GM12874 (cell line): ENCODE measurements at regions not wholly inside any gene's neighbourhood (a gene's known extent, or its start where the extent isn't known, plus 50 kb on each side); places are given as distances from the start of the nearest gene placed in this dataset.

Source experiments
- CTCF ChIP-seq: IDR thresholded peaks from 2 replicates; pipeline ENCODE4 v1.5.1; 2011; ENCODE audit warnings: low read depth, mild to moderate bottlenecking, control low read depth, low read length, moderate library complexity; ENCODE audit not compliant: insufficient read depth

DNA sequence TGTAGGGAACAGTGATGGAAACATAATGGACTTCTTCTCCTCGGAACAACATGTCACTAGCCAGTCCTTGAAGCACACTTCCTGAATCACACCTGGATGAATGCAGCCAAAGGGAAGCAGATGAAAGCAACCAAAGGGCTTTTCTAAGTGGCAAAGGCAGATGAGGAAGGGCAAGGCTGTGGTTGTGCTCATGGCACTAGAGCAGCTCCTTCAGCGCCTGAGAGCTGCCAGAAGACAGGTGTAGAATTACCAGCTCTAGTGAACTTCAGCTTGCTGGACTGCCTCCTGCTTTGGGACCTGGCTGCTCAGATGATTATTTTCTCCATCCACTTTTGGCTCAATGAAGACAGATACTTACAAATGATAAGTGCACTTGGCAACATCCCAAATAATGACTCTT, 1372.1 kb upstream of the SEL1L start:
- no peak for TF ChIP-seq CTCF

GRCh38 chr14:82911930-82912329, 1378.3 kb upstream of the SEL1L start:
- TF ChIP-seq CTCF, result no peak

DNA sequence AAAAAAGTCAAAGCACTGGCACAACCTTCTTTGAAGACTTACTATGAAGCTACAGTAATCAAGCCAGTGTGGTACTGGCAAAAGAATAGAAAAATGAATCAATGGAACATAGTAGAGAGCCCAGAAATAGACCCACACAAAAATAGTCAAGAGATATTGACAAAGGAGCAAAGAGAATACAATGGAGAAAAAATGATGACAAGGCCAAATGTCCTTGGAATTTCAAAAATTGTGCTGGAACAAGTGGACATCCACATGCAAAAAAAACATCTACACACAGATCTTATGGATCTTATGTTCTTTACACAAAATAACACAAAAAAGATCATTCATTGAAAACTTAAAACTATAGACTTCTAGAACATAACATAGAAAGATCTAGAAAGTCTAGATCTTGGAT, 1379.7 kb upstream of the SEL1L start:
- TF ChIP-seq CTCF, result no peak

DNA sequence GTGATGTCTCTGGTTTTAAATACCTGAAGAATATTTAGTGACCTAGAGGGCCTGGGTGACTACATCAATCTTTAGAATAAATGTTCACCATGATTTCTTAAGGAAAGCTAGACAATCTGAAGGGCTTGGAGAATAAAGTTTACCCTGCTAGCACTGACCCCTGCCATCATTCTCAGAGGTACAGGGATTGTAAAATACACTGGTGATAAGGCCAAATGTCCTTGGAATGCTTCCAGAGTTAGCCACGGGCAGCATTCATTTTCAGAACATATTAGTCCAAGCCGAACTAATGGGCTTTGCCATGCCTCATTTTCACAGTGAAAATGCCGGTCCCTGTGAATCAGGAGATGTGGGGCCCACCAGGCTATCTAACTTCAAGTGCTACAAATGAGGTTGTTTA, 1381.7 kb upstream of the SEL1L start:
- TF ChIP-seq CTCF, result no peak

- TF ChIP-seq CTCF, result no peak
These were observed 1402.0 kb upstream of the SEL1L start for GRCh38 chr14:82935691-82936090.

GRCh38 chr14:82951171-82951570, 1417.5 kb upstream of the SEL1L start:
- TF ChIP-seq CTCF, result no peak

- no peak for TF ChIP-seq CTCF
These were observed 1430.1 kb upstream of the SEL1L start for GRCh38 chr14:82963756-82964155.
